Neural progenitor cell (in vitro differentiated cells): ENCODE measurements at regions not wholly inside any gene's neighbourhood (a gene's known extent, or its start where the extent isn't known, plus 50 kb on each side); places are given as distances from the start of the nearest gene placed in this dataset.

Experiments
- EZH2phosphoT487 ChIP-seq: fragments of 200-600 bp; sonication (generic); IDR thresholded peaks from 2 replicates; pipeline ENCODE4 v1.6.1; 2017; ENCODE audit warnings: antibody characterized with exemption
- TF ChIP-seq, protein P1 (sequence below): fragments of 200-600 bp; sonication (generic); IDR thresholded peaks from 2 replicates; pipeline ENCODE4 v1.5.1; 2017; ENCODE audit warnings: antibody characterized with exemption, mild to moderate bottlenecking

DNA sequence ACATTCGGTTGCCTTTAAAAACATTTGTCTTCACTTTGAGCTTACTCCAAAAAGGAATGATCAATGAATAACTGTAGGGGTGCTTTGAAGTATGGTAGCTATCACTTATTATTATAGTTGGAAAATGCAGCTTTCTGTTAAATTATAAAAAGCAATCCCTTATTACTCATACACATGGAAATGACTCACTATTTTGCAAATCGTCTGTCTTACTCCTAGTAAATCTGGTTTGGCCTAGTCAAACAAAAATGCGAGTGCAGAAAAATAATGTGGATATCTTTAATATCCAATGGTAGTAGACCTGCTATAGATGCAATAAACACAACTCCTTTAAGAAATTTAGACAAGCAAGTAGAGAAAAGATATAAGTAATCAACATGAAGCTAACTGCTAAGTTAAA is 112.5 kb downstream of the ZIC1 start:
- TF ChIP-seq, protein P1, sequence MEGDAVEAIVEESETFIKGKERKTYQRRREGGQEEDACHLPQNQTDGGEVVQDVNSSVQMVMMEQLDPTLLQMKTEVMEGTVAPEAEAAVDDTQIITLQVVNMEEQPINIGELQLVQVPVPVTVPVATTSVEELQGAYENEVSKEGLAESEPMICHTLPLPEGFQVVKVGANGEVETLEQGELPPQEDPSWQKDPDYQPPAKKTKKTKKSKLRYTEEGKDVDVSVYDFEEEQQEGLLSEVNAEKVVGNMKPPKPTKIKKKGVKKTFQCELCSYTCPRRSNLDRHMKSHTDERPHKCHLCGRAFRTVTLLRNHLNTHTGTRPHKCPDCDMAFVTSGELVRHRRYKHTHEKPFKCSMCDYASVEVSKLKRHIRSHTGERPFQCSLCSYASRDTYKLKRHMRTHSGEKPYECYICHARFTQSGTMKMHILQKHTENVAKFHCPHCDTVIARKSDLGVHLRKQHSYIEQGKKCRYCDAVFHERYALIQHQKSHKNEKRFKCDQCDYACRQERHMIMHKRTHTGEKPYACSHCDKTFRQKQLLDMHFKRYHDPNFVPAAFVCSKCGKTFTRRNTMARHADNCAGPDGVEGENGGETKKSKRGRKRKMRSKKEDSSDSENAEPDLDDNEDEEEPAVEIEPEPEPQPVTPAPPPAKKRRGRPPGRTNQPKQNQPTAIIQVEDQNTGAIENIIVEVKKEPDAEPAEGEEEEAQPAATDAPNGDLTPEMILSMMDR = no peak
- no peak for TF ChIP-seq EZH2phosphoT487
